ENCODE measurements at regions not wholly inside any gene's neighbourhood (a gene's known extent, or its start where the extent isn't known, plus 50 kb on each side); places are given as distances from the start of the nearest gene placed in this dataset.

DNA sequence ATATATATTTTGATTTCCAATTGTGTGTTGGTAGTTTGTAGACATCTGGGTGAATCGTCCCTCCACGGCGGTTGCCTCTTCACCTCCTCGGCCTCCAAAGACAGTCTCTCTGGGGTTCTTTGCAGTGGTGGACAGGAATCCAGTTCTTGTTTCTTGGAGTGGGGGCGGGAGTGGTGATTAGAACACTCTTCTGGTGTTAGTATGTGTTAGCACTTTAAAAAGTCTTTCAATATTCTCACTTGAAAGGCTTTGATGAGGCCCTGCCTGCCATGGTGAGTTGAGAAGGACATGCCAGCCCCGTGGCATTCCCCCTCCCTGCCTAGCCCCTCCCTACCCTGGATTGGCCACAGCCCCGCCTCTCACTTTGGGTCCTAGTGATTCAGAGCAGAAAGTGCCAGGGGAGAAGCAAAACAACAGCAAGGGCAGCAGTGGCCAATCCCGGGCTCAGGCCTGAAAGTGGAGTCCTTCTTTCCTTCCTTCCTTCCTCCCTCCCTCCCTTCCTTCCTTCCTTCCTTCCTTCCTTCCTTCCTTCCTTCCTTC lies 316.8 kb upstream of the HS6ST1 start:
- H3K4me2 ChIP-seq (ENCODE audit: low read length): no peak overlapping the region
- H3K9ac ChIP-seq (ENCODE audit: low read length): no peak overlapping the region
- H3K36me3 ChIP-seq (replicated peaks; ENCODE audit: low read depth, low read length): no peaks in the 10 kb centered on the region
- TF ChIP-seq, protein P1, sequence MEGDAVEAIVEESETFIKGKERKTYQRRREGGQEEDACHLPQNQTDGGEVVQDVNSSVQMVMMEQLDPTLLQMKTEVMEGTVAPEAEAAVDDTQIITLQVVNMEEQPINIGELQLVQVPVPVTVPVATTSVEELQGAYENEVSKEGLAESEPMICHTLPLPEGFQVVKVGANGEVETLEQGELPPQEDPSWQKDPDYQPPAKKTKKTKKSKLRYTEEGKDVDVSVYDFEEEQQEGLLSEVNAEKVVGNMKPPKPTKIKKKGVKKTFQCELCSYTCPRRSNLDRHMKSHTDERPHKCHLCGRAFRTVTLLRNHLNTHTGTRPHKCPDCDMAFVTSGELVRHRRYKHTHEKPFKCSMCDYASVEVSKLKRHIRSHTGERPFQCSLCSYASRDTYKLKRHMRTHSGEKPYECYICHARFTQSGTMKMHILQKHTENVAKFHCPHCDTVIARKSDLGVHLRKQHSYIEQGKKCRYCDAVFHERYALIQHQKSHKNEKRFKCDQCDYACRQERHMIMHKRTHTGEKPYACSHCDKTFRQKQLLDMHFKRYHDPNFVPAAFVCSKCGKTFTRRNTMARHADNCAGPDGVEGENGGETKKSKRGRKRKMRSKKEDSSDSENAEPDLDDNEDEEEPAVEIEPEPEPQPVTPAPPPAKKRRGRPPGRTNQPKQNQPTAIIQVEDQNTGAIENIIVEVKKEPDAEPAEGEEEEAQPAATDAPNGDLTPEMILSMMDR (IDR thresholded peaks at IDR 0.05; ENCODE audit: low read depth, low read length): no peak
- TF ChIP-seq EZH2phosphoT487 (IDR thresholded peaks at IDR 0.05; ENCODE audit: low read depth): no peak
- H3K4me1 ChIP-seq (ENCODE audit: low read length): no peaks in the 10 kb centered on the region
- H3K79me2 ChIP-seq (ENCODE audit: low read length): no peaks in the 10 kb centered on the region
- no peak overlapping the region for H2AFZ ChIP-seq (ENCODE audit: low read depth, low read length)
- H3K27ac ChIP-seq (ENCODE audit: low read length): no peak overlapping the region
- no peaks in the 10 kb centered on the region for H4K20me1 ChIP-seq (ENCODE audit: insufficient read depth, low read length)
- no peaks in the 10 kb centered on the region for H3K9me3 ChIP-seq (ENCODE audit: insufficient read depth, low read length)
- H3K4me3 ChIP-seq (ENCODE audit: low read length): no peak overlapping the region
- H3K27me3 ChIP-seq (ENCODE audit: low read depth, low read length): no peaks in the 10 kb centered on the region

DNA sequence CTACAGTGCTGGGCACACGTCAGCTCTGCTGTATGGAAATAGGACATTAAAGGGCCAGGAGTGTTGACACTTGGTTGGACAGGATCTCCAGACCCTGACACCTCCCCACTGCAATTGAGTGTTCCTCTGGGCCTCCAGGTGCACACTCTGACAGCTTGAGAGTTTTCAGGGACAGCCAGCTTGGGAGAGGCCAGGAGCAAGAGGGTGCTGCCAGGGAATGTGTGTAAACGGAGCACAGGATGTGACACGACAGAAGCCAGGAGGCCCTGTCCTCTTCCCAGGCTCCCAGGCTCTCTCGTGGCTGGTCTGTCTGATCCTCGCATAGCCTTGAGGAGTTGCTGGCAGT lies 318.1 kb upstream of the HS6ST1 start:
- Histone ChIP-seq H3K36me3 (replicated peaks; ENCODE audit: low read depth, low read length) (no peaks in the 10 kb centered on the region), H2AFZ (ENCODE audit: low read depth, low read length) (no peak overlapping the region), H3K4me1 (ENCODE audit: low read length) (no peaks in the 10 kb centered on the region), H3K27ac (ENCODE audit: low read length) (no peak overlapping the region), H3K9ac (ENCODE audit: low read length) (no peak overlapping the region), H3K27me3 (ENCODE audit: low read depth, low read length) (no peaks in the 10 kb centered on the region), H3K79me2 (ENCODE audit: low read length) (no peaks in the 10 kb centered on the region), H3K9me3 (ENCODE audit: insufficient read depth, low read length) (no peaks in the 10 kb centered on the region), H3K4me3 (ENCODE audit: low read length) (no peak overlapping the region), H3K4me2 (ENCODE audit: low read length) (no peak overlapping the region), H4K20me1 (ENCODE audit: insufficient read depth, low read length) (no peaks in the 10 kb centered on the region)
- no peak for TF ChIP-seq EZH2phosphoT487 (IDR thresholded peaks at IDR 0.05; ENCODE audit: low read depth)
- TF ChIP-seq, protein P1 (IDR thresholded peaks at IDR 0.05; ENCODE audit: low read depth, low read length): no peak

DNA sequence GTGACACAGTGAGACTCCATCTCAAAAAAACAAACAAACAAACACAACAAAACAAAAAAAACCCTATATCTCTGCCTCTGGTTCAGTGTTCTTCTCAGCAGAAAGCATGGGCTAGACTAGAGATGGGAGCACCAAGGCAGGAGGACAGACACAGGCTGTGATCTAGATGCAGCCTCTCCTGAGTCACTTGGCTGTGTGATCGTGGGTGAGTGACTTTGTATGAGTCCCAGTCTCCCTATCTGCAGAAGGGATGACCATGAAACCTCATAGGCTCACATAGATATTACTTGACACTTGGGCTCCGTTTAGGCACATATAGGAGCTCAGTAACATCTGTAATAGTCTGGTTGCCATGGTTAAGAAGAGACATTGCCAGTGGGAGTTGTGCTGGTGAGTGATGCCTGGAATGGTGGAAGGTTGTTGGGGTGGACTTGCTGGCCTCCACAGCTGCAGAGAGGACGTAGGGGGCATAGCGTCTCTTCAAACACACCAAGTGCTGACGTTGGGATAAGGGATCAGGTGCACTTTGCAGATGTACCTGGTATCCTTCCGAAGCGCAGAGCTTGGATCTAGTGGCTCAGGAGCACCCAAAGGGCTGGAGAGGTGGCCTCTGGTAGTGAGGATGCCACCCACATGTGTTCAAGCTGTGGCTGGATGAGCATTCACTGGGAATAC lies 318.9 kb upstream of the HS6ST1 start:
- no peaks in the 10 kb centered on the region for H3K4me1 ChIP-seq (ENCODE audit: low read length)
- H2AFZ ChIP-seq (ENCODE audit: low read depth, low read length): no peak overlapping the region
- H4K20me1 ChIP-seq (ENCODE audit: insufficient read depth, low read length): no peaks in the 10 kb centered on the region
- no peaks in the 10 kb centered on the region for H3K27me3 ChIP-seq (ENCODE audit: low read depth, low read length)
- no peak overlapping the region for H3K27ac ChIP-seq (ENCODE audit: low read length)
- no peaks in the 10 kb centered on the region for H3K79me2 ChIP-seq (ENCODE audit: low read length)
- H3K9ac ChIP-seq (ENCODE audit: low read length): no peak overlapping the region
- H3K4me3 ChIP-seq (ENCODE audit: low read length): no peak overlapping the region
- H3K9me3 ChIP-seq (ENCODE audit: insufficient read depth, low read length): no peaks in the 10 kb centered on the region
- TF ChIP-seq EZH2phosphoT487 (IDR thresholded peaks at IDR 0.05; ENCODE audit: low read depth): no peak
- TF ChIP-seq, protein P1 (IDR thresholded peaks at IDR 0.05; ENCODE audit: low read depth, low read length): no peak
- no peak overlapping the region for H3K4me2 ChIP-seq (ENCODE audit: low read length)
- H3K36me3 ChIP-seq (replicated peaks; ENCODE audit: low read depth, low read length): no peaks in the 10 kb centered on the region

DNA sequence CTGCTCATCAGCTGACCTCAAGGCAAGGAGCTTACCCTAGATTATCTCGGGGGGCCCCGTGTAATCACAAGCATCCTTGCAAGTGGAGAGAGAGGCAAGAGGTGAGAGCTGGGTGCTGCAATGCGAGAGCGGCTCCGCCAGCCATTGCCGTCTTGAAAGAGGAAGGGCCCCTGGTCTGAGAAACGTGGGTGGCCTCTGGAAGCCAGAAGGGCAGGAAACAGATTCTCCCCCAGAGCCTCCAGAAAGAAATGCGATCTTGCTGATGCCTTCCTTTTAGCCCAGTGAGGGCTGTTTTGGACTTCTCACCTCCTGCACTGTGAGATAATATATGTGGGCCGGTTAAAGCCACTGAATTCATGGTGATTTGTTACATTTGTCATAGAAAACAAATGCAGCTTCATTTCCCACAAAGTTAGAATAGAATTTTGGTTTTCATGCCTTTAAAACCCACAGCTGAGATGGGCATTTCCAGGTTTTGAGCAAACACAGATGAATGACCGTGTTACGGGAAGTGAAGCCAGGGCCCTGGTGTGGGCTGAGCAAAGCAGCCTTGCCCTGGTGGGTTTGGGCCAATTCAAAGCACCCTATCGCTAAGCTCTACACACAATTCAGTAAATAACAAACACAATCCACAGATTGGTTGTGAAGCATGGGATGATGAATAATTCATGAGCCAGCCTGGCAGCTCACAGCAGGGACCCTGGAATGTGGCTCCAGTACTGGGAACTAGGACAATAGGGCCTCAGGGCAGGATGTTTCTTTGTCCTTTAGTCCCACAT lies 319.9 kb upstream of the HS6ST1 start:
- no peaks in the 10 kb centered on the region for H3K27me3 ChIP-seq (ENCODE audit: low read depth, low read length)
- no peaks in the 10 kb centered on the region for H3K79me2 ChIP-seq (ENCODE audit: low read length)
- no peak overlapping the region for H2AFZ ChIP-seq (ENCODE audit: low read depth, low read length)
- H3K9me3 ChIP-seq (ENCODE audit: insufficient read depth, low read length): no peaks in the 10 kb centered on the region
- TF ChIP-seq EZH2phosphoT487 (IDR thresholded peaks at IDR 0.05; ENCODE audit: low read depth): no peak
- TF ChIP-seq, protein P1 (IDR thresholded peaks at IDR 0.05; ENCODE audit: low read depth, low read length): no peak
- no peak overlapping the region for H3K4me3 ChIP-seq (ENCODE audit: low read length)
- no peaks in the 10 kb centered on the region for H3K36me3 ChIP-seq (replicated peaks; ENCODE audit: low read depth, low read length)
- H3K9ac ChIP-seq (ENCODE audit: low read length): no peak overlapping the region
- H4K20me1 ChIP-seq (ENCODE audit: insufficient read depth, low read length): no peaks in the 10 kb centered on the region
- H3K4me2 ChIP-seq (ENCODE audit: low read length): no peak overlapping the region
- H3K4me1 ChIP-seq (ENCODE audit: low read length): no peaks in the 10 kb centered on the region
- no peak overlapping the region for H3K27ac ChIP-seq (ENCODE audit: low read length)
